SK-N-MC (cell line): ENCODE measurements at regions not wholly inside any gene's neighbourhood (a gene's known extent, or its start where the extent isn't known, plus 50 kb on each side); places are given as distances from the start of the nearest gene placed in this dataset.

ENCODE experiments used
- DNase-seq: peaks from one replicate; pipeline ENCODE4 v3.0.0-alpha.2; 2011; ENCODE audit warnings: low read depth, low spot score
- H3K27ac ChIP-seq: fragments of 200-600 bp; sonication (generic); 2 replicates; pipeline ENCODE4 v1.5.1; 2016; ENCODE audit warnings: mixed run types
- H3K36me3 ChIP-seq: fragments of 200-600 bp; sonication (generic); 2 replicates; pipeline ENCODE4 v1.6.1; 2017; ENCODE audit warnings: antibody characterized with exemption, low read length, mixed read lengths; ENCODE audit not compliant: insufficient read depth
- H3K4me3 ChIP-seq: fragments of 200-600 bp; sonication (generic); 2 replicates; pipeline ENCODE4 v1.5.1; 2016
- H3K9ac ChIP-seq: fragments of 200-600 bp; sonication (generic); 2 replicates; pipeline ENCODE4 v1.8.0; 2017; ENCODE audit warnings: mixed run types, mixed read lengths; ENCODE audit not compliant: insufficient read length
- H3K9me3 ChIP-seq: fragments of 200-600 bp; sonication (generic); 2 replicates; pipeline ENCODE4 v1.6.1; 2017; ENCODE audit warnings: low read depth, mild to moderate bottlenecking, antibody characterized with exemption, low read length, moderate library complexity, mixed read lengths
- EZH2 ChIP-seq: fragments of 200-600 bp; sonication (generic); IDR thresholded peaks from one replicate; pipeline ENCODE4 v1.6.1; 2017; ENCODE audit warnings: antibody characterized with exemption
- FOXP2 ChIP-seq: optimal IDR thresholded peaks from 2 replicates; pipeline ENCODE3; 2011; ENCODE audit warnings: mild to moderate bottlenecking, moderate library complexity; ENCODE audit not compliant: insufficient read depth; ENCODE audit errors: extremely low read length, control extremely low read depth
- POLR2AphosphoS5 ChIP-seq: IDR thresholded peaks from 2 replicates; pipeline ENCODE4 v1.6.1; 2012; ENCODE audit warnings: mild to moderate bottlenecking, low read depth, low read length, borderline replicate concordance

GRCh38 chr11:134752526-134752925 is 340.5 kb upstream of the B3GAT1 start:
- Histone ChIP-seq H3K9ac (no peak overlapping the region), H3K9me3 (no peaks in the 10 kb centered on the region), H3K4me3 (no peak overlapping the region), H3K36me3 (no peaks in the 10 kb centered on the region), H3K27ac (no peak overlapping the region)
- DNase-seq, result no peak
- TF ChIP-seq EZH2, result no peak

DNA sequence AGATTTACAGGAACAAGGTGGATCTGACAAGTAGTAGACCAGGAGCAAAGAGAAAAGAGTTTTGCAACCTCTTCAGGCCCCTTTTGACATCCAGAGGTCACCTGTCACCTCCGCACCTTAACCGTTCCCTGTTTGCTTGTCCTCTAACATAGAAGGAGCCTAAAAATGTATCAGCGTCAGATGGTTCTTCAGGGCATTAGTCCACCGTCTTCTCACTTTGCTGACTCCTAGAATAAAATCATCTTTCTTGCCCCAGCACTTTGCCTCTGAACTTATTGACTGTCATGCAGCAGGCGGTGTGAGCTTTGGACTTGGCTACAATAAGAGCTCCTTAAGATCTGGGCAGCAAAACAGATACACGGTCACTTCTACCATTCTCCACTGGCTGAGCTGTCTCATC is 339.7 kb upstream of the B3GAT1 start:
- H3K9me3 ChIP-seq, result no peaks in the 10 kb centered on the region
- H3K36me3 ChIP-seq, result no peaks in the 10 kb centered on the region
- H3K27ac ChIP-seq, result no peak overlapping the region
- no peak overlapping the region for H3K9ac ChIP-seq
- no peak overlapping the region for H3K4me3 ChIP-seq
- no peak for DNase-seq
- no peak for TF ChIP-seq FOXP2
- TF ChIP-seq EZH2, result no peak
- no peak for TF ChIP-seq POLR2AphosphoS5

- H3K4me3 ChIP-seq, result no peak overlapping the region
- H3K9me3 ChIP-seq, result no peaks in the 10 kb centered on the region
- TF ChIP-seq FOXP2, result no peak
- TF ChIP-seq POLR2AphosphoS5, result no peak
- no peak for TF ChIP-seq EZH2
- no peaks in the 10 kb centered on the region for H3K36me3 ChIP-seq
- no peak overlapping the region for H3K27ac ChIP-seq
- DNase-seq, result no peak
- H3K9ac ChIP-seq, result no peak overlapping the region
Observed at GRCh38 chr11:134751031-134751585, 339.1 kb upstream of the B3GAT1 start.

DNA sequence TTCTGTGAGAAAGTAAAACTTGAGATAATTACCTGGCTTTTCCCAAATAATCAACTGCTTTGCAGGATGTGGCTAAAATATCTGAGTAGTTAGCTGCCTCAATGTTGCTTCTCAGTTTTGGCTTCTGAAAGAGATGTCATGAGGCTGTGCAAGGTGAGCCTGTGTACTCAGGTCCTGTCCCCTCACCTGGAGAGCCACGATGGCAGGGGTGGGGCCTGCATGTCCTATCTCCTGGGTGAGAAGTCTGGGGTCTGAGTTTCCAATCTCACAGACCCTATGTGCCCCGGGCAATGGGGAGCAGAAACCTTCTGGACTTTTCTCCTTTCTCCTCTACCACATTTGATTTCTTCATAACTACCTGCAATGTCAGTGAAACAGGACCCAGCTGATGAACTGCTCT is 338.6 kb upstream of the B3GAT1 start:
- TF ChIP-seq POLR2AphosphoS5, result no peak
- no peak for TF ChIP-seq EZH2
- no peak for TF ChIP-seq FOXP2
- H3K27ac ChIP-seq, result no peak overlapping the region
- no peak overlapping the region for H3K4me3 ChIP-seq
- DNase-seq, result no peak
- H3K9me3 ChIP-seq, result no peaks in the 10 kb centered on the region
- H3K36me3 ChIP-seq, result no peaks in the 10 kb centered on the region
- H3K9ac ChIP-seq, result no peak overlapping the region

- TF ChIP-seq POLR2AphosphoS5, result no peak
- TF ChIP-seq FOXP2, result no peak
- no peak for TF ChIP-seq EZH2
- Histone ChIP-seq H3K9me3 (no peaks in the 10 kb centered on the region), H3K36me3 (no peaks in the 10 kb centered on the region), H3K27ac (no peak overlapping the region), H3K9ac (no peak overlapping the region), H3K4me3 (no peak overlapping the region)
- DNase-seq, result no peak
Observed at GRCh38 chr11:134749040-134749839, 337.2 kb upstream of the B3GAT1 start.

- Histone ChIP-seq H3K36me3 (no peaks in the 10 kb centered on the region), H3K27ac (no peak overlapping the region), H3K4me3 (no peak overlapping the region), H3K9me3 (no peaks in the 10 kb centered on the region), H3K9ac (no peak overlapping the region)
- no peak for DNase-seq
- no peak for TF ChIP-seq POLR2AphosphoS5
- no peak for TF ChIP-seq FOXP2
- no peak for TF ChIP-seq EZH2
Observed at GRCh38 chr11:134746609-134747008, 334.6 kb upstream of the B3GAT1 start.

GRCh38 chr11:134745456-134745855 is 333.4 kb upstream of the B3GAT1 start:
- H3K9ac ChIP-seq, result no peak overlapping the region
- H3K36me3 ChIP-seq, result no peaks in the 10 kb centered on the region
- H3K4me3 ChIP-seq, result no peak overlapping the region
- H3K27ac ChIP-seq, result no peak overlapping the region
- no peaks in the 10 kb centered on the region for H3K9me3 ChIP-seq
- DNase-seq, result no peak
- TF ChIP-seq POLR2AphosphoS5 (no peak), FOXP2 (no peak), EZH2 (no peak)

- no peak for DNase-seq
- H3K4me3 ChIP-seq, result no peak overlapping the region
- H3K9me3 ChIP-seq, result no peaks in the 10 kb centered on the region
- no peaks in the 10 kb centered on the region for H3K36me3 ChIP-seq
- no peak for TF ChIP-seq POLR2AphosphoS5
- no peak for TF ChIP-seq EZH2
- TF ChIP-seq FOXP2, result no peak
- no peak overlapping the region for H3K9ac ChIP-seq
- H3K27ac ChIP-seq, result no peak overlapping the region
Observed at GRCh38 chr11:134743820-134744195, 331.8 kb upstream of the B3GAT1 start.
